ENCODE measurements at regions not wholly inside any gene's neighbourhood (a gene's known extent, or its start where the extent isn't known, plus 50 kb on each side); places are given as distances from the start of the nearest gene placed in this dataset.

GRCh38 chr16:65608455-65608854, 486.6 kb upstream of the CDH11 start:
- TF ChIP-seq CTCF (IDR thresholded peaks at IDR 0.05) (no peak), POLR2AphosphoS5 (IDR thresholded peaks at IDR 0.05) (no peak), POLR2A (IDR thresholded peaks at IDR 0.05) (no peak)
